ENCODE measurements at regions not wholly inside any gene's neighbourhood (a gene's known extent, or its start where the extent isn't known, plus 50 kb on each side); places are given as distances from the start of the nearest gene placed in this dataset.

GRCh38 chr3:153111016-153111415 is 51.0 kb upstream of the RAP2B start:
- no peak for TF ChIP-seq CTCF (conservative IDR thresholded peaks at IDR 0.05; ENCODE audit: low read length)
- TF ChIP-seq EZH2phosphoT487 (IDR thresholded peaks at IDR 0.05; ENCODE audit: borderline replicate concordance, low read depth, low read length) = no peak

All from OCI-LY7 (cell line).